Trophoblast cell (in vitro differentiated cells and primary cell): ENCODE measurements at regions not wholly inside any gene's neighbourhood (a gene's known extent, or its start where the extent isn't known, plus 50 kb on each side); places are given as distances from the start of the nearest gene placed in this dataset.

Experiments
- DNase-seq, 2 donors: peaks; one replicate each; pipeline ENCODE4 v3.0.0-alpha.2; 2016
- H2AFZ ChIP-seq: 2 replicates; pipeline ENCODE4 v1.6.1; 2013; ENCODE audit warnings: low read length, moderate library complexity, mild to moderate bottlenecking; ENCODE audit not compliant: insufficient read depth, poor library complexity
- H2AK5ac ChIP-seq: 2 replicates; pipeline ENCODE4 v1.6.1; 2013; ENCODE audit warnings: mild to moderate bottlenecking, low read length
- H2BK120ac ChIP-seq: 2 replicates; pipeline ENCODE4 v1.6.1; 2013; ENCODE audit warnings: low read length, mild to moderate bottlenecking, moderate library complexity; ENCODE audit not compliant: insufficient read depth, poor library complexity
- H2BK12ac ChIP-seq: 2 replicates; pipeline ENCODE4 v1.6.1; 2013; ENCODE audit warnings: mild to moderate bottlenecking, low read length, moderate library complexity
- H2BK5ac ChIP-seq: 2 replicates; pipeline ENCODE4 v1.6.1; 2013; ENCODE audit warnings: low read length, low read depth, moderate library complexity, mild to moderate bottlenecking; ENCODE audit not compliant: poor library complexity
- H3K14ac ChIP-seq: 2 replicates; pipeline ENCODE4 v1.6.1; 2013; ENCODE audit warnings: mild to moderate bottlenecking, low read length
- H3K18ac ChIP-seq: 2 replicates; pipeline ENCODE4 v1.6.1; 2013; ENCODE audit warnings: mild to moderate bottlenecking, low read length
- H3K23ac ChIP-seq: 2 replicates; pipeline ENCODE4 v1.6.1; 2013; ENCODE audit warnings: low read length
- H3K27ac ChIP-seq: 2 replicates; pipeline ENCODE4 v1.5.1; 2013; ENCODE audit warnings: low read depth, mild to moderate bottlenecking, inconsistent platforms, low read length, moderate library complexity
- H3K27me3 ChIP-seq: 2 replicates; pipeline ENCODE4 v1.6.1; 2013; ENCODE audit warnings: inconsistent platforms, mild to moderate bottlenecking, low read length, moderate library complexity; ENCODE audit not compliant: insufficient read depth
- H3K36me3 ChIP-seq, 2 experiments: 1 replicate in 1 of 2; 2 replicates in 1 of 2; pipeline ENCODE4 v1.6.1; 2013; ENCODE audit warnings: low read length in 2 of 2, mild to moderate bottlenecking in 2 of 2, moderate library complexity in 1 of 2; ENCODE audit not compliant: insufficient read depth in 2 of 2, control insufficient read depth in 1 of 2
- H3K4ac ChIP-seq: 2 replicates; pipeline ENCODE4 v1.6.1; 2013; ENCODE audit warnings: low read depth, mild to moderate bottlenecking, low read length, moderate library complexity
- H3K4me1 ChIP-seq, 2 experiments: 1 replicate in 1 of 2; 2 replicates in 1 of 2; pipeline ENCODE4 v1.6.1; 2013; ENCODE audit warnings: low read length in 2 of 2, mild to moderate bottlenecking in 2 of 2, moderate library complexity in 1 of 2; ENCODE audit not compliant: insufficient read depth in 2 of 2, control insufficient read depth in 1 of 2
- H3K4me2 ChIP-seq: 2 replicates; pipeline ENCODE4 v1.6.1; 2013; ENCODE audit warnings: inconsistent platforms, mild to moderate bottlenecking, low read length, moderate library complexity
- H3K4me3 ChIP-seq: 2 replicates; pipeline ENCODE4 v1.5.1; 2013; ENCODE audit warnings: mild to moderate bottlenecking, low read depth, low read length, inconsistent platforms
- H3K79me1 ChIP-seq: one replicate; pipeline ENCODE4 v1.6.1; 2013; ENCODE audit warnings: low read length
- H3K79me2 ChIP-seq: 2 replicates; pipeline ENCODE4 v1.6.1; 2013; ENCODE audit warnings: low read length, mild to moderate bottlenecking; ENCODE audit not compliant: control insufficient read depth, insufficient read depth, poor library complexity
- H3K9ac ChIP-seq: 2 replicates; pipeline ENCODE4 v1.6.1; 2013; ENCODE audit warnings: mild to moderate bottlenecking, low read length
- H3K9me3 ChIP-seq: 2 replicates; pipeline ENCODE4 v1.6.1; 2013; ENCODE audit warnings: low read depth, mild to moderate bottlenecking, control low read depth, inconsistent platforms, low read length; ENCODE audit not compliant: insufficient read depth
- H4K12ac ChIP-seq: 2 replicates; pipeline ENCODE4 v1.6.1; 2013; ENCODE audit warnings: low read depth, mild to moderate bottlenecking, low read length, moderate library complexity
- H4K8ac ChIP-seq: 2 replicates; pipeline ENCODE4 v1.6.1; 2013; ENCODE audit warnings: low read depth, mild to moderate bottlenecking, low read length, moderate library complexity
- H4K91ac ChIP-seq: one replicate; pipeline ENCODE4 v1.6.1; 2013; ENCODE audit warnings: low read depth, mild to moderate bottlenecking, low read length, moderate library complexity
- WGBS: extraction: QIAGEN DNeasy Blood & Tissue Kit; methylation state at CpG from one replicate; pipeline ENCODE4 v1.1.7; 2013; ENCODE audit warnings: missing lambda C conversion rate; ENCODE audit not compliant: insufficient read length, insufficient coverage; ENCODE audit errors: extremely low coverage; 5-methylcytosine and 5-hydroxymethylcytosine counted together

DNA sequence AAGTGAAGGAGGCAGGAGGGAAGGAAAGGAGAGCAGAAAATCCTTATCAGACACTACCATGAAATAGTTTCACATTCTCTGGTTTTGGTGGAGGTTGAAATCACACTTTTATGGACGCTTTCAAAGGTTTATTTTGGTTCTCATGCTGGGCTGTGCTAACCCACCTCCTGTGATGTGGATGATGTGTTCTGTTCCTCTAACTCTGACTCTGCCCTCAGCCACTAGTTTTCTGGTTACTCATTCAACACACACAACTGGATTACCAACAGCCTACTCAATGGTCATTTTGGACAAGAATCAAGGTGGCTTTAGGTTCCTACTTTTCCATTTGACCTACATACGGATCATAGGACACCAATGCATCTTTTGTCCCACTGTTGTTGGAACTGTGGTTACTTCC, 522.1 kb upstream of the BTBD3 start:
- no peaks in the 10 kb centered on the region for H3K9me3 ChIP-seq
- H3K4ac ChIP-seq, result no peak overlapping the region
- no peak overlapping the region for H3K23ac ChIP-seq
- no peak overlapping the region for H3K4me2 ChIP-seq
- H3K79me1 ChIP-seq, result no peaks in the 10 kb centered on the region
- no peaks in the 10 kb centered on the region for H3K79me2 ChIP-seq
- no peaks in the 10 kb centered on the region for H3K4me1 ChIP-seq
- H4K91ac ChIP-seq, result no peak overlapping the region
- H2BK12ac ChIP-seq, result no peak overlapping the region
- H3K4me3 ChIP-seq, result no peak overlapping the region
- no peak overlapping the region for H3K9ac ChIP-seq
- H3K27me3 ChIP-seq, result no peaks in the 10 kb centered on the region
- H2BK120ac ChIP-seq, result no peak overlapping the region
- H3K27ac ChIP-seq, result no peak overlapping the region
- H3K36me3 ChIP-seq, result no peaks in the 10 kb centered on the region
- H3K14ac ChIP-seq, result no peak overlapping the region
- no peak overlapping the region for H3K18ac ChIP-seq
- no peak overlapping the region for H2BK5ac ChIP-seq
- H4K12ac ChIP-seq, result no peak overlapping the region
- WGBS, result no CpG with 5 or more reads among the region's 2 CpGs
- H2AK5ac ChIP-seq, result no peak overlapping the region
- no peak overlapping the region for H2AFZ ChIP-seq
- DNase-seq, result no peak
- no peak overlapping the region for H4K8ac ChIP-seq

DNA sequence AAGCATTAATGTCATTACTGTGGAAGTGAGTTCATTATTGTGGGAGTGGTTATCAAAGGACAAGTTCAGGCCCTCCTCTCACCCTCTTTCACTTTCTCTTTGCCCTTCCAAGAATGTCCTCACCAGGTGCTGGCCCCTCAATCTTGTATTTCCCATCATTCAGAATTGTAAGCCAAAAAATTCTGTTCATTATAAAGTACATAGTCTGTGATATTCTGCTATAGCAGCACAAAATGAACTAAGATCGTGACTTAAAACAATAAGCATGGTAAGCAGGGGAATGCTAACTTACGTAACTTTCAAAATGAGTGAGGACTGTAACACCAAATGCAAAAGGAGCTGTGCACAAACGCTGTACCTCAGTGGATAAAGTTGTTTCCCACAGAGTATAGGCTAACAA, 515.7 kb upstream of the BTBD3 start:
- no peak overlapping the region for H2BK120ac ChIP-seq
- no peaks in the 10 kb centered on the region for H3K79me1 ChIP-seq
- H2AK5ac ChIP-seq, result no peak overlapping the region
- H3K27me3 ChIP-seq, result no peaks in the 10 kb centered on the region
- peaks cover 0 to 4% of the 10 kb centered on the region in 2 experiments for H3K4me1 ChIP-seq
- no peak for DNase-seq
- no peak overlapping the region for H3K14ac ChIP-seq
- no peak overlapping the region for H3K18ac ChIP-seq
- no peak overlapping the region for H3K23ac ChIP-seq
- H2BK12ac ChIP-seq, result no peak overlapping the region
- H4K8ac ChIP-seq, result no peak overlapping the region
- no peak overlapping the region for H3K27ac ChIP-seq
- H3K4ac ChIP-seq, result no peak overlapping the region
- no peak overlapping the region for H4K91ac ChIP-seq
- H3K4me3 ChIP-seq, result no peak overlapping the region
- H4K12ac ChIP-seq, result no peak overlapping the region
- no peak overlapping the region for H2AFZ ChIP-seq
- no peak overlapping the region for H2BK5ac ChIP-seq
- no CpG with 5 or more reads among the region's 3 CpGs for WGBS
- no peaks in the 10 kb centered on the region for H3K9me3 ChIP-seq
- no peak overlapping the region for H3K4me2 ChIP-seq
- H3K79me2 ChIP-seq, result no peaks in the 10 kb centered on the region
- no peak overlapping the region for H3K9ac ChIP-seq
- no peaks in the 10 kb centered on the region for H3K36me3 ChIP-seq

DNA sequence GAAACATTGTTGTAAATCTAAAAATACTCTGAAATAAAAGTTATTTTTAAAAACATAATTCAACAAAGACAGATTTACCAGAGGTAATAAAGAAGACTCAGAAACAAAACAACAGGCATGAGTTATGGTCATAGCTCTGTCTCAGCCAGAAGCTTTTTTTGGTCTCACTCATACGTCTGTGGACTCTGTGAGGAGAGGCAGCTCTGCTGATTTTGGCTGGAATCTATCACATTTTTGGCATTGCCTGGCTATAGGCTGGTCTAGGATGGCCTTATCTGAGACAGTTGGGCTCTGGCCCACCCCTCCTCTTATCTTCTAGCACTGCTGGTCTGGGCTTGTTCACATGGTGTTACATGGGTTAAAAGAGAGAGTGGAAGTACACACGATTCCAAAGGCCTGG, 514.0 kb upstream of the BTBD3 start:
- Histone ChIP-seq H3K79me1 (no peaks in the 10 kb centered on the region), H2AFZ (no peak overlapping the region), H4K8ac (no peak overlapping the region), H2BK12ac (no peak overlapping the region), H3K4me3 (no peak overlapping the region), H2BK120ac (no peak overlapping the region), H3K27me3 (no peaks in the 10 kb centered on the region), H3K4me1 (peaks cover 0 to 4% of the 10 kb centered on the region in 2 experiments), H3K23ac (no peak overlapping the region), H4K91ac (no peak overlapping the region), H3K9me3 (no peaks in the 10 kb centered on the region), H3K4ac (no peak overlapping the region), H2AK5ac (no peak overlapping the region), H3K9ac (no peak overlapping the region), H4K12ac (no peak overlapping the region), H3K79me2 (no peaks in the 10 kb centered on the region), H3K14ac (no peak overlapping the region), H3K27ac (no peak overlapping the region), H3K36me3 (no peaks in the 10 kb centered on the region), H3K18ac (no peak overlapping the region), H3K4me2 (no peak overlapping the region), H2BK5ac (no peak overlapping the region)
- WGBS, result no CpG with 5 or more reads among the region's 2 CpGs
- DNase-seq, result no peak

DNA sequence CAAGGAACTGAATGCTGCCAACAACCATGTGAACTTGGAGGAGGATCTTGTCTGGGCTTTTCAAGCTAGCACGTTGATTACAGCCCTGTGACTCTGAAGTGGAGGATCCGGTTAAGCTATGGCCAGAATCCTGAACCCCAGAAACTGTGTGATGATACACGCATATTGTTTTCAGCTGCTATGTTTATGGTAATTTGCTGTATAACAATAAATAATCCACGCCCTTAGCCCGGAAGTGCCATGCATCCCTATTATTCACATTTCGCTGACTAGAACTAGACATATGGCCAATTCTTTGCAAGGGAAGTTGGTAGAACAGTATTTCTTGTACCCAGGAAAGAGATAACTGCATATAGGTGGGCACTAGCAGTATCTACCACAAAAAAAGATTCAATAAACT, 510.8 kb upstream of the BTBD3 start:
- H3K23ac ChIP-seq, result no peak overlapping the region
- no peaks in the 10 kb centered on the region for H3K79me1 ChIP-seq
- H3K27ac ChIP-seq, result no peak overlapping the region
- H4K12ac ChIP-seq, result no peak overlapping the region
- DNase-seq, result no peak
- H3K79me2 ChIP-seq, result no peaks in the 10 kb centered on the region
- no peak overlapping the region for H3K4me3 ChIP-seq
- no peak overlapping the region for H3K9ac ChIP-seq
- H2BK120ac ChIP-seq, result no peak overlapping the region
- no peak overlapping the region for H3K4me2 ChIP-seq
- H4K91ac ChIP-seq, result no peak overlapping the region
- H3K4ac ChIP-seq, result no peak overlapping the region
- WGBS, result no CpG with 5 or more reads among the region's 6 CpGs
- no peak overlapping the region for H2AFZ ChIP-seq
- no peaks in the 10 kb centered on the region for H3K9me3 ChIP-seq
- H2AK5ac ChIP-seq, result no peak overlapping the region
- H2BK12ac ChIP-seq, result no peak overlapping the region
- no peak overlapping the region for H3K18ac ChIP-seq
- no peak overlapping the region for H4K8ac ChIP-seq
- H3K14ac ChIP-seq, result no peak overlapping the region
- H2BK5ac ChIP-seq, result no peak overlapping the region
- H3K4me1 ChIP-seq, result peaks cover 0 to 4% of the 10 kb centered on the region in 2 experiments
- H3K27me3 ChIP-seq, result no peaks in the 10 kb centered on the region
- no peaks in the 10 kb centered on the region for H3K36me3 ChIP-seq

DNA sequence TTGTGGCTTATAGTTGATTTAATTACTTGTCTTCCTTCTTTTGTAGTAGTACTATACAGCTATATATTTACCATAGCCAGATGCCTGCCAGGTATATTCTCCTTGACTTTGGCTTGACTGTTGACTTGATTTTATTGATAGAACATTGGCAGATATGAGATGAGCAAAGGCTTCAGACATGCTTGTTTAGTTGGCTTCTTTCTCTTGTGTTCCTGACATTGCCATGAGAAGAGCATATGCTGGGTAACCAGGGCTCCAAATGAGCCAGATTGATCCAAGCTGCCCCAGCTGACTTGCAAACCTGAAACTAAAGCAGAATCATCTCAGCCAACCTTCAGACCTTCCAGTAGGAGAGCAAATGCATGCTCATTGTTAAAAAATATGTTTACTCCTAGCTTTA, 508.1 kb upstream of the BTBD3 start:
- Histone ChIP-seq H4K12ac (no peak overlapping the region), H3K9ac (no peak overlapping the region), H3K4me2 (no peak overlapping the region), H4K8ac (no peak overlapping the region), H4K91ac (no peak overlapping the region), H3K9me3 (no peaks in the 10 kb centered on the region), H3K36me3 (no peaks in the 10 kb centered on the region), H2BK5ac (no peak overlapping the region), H3K79me2 (no peaks in the 10 kb centered on the region), H3K14ac (no peak overlapping the region), H2AK5ac (no peak overlapping the region), H3K23ac (no peak overlapping the region), H3K79me1 (no peaks in the 10 kb centered on the region), H3K27me3 (no peaks in the 10 kb centered on the region), H2BK12ac (no peak overlapping the region), H3K18ac (no peak overlapping the region), H3K4ac (no peak overlapping the region), H3K27ac (no peak overlapping the region), H3K4me1 (no peaks in the 10 kb centered on the region), H2AFZ (no peak overlapping the region), H3K4me3 (no peak overlapping the region), H2BK120ac (no peak overlapping the region)
- no peak for DNase-seq
